ENCODE measurements at regions not wholly inside any gene's neighbourhood (a gene's known extent, or its start where the extent isn't known, plus 50 kb on each side); places are given as distances from the start of the nearest gene placed in this dataset.
"Not testable (repeated sequence)": the region's sequence is repeated elsewhere in the genome, so short reads cannot be mapped to it uniquely, and the experiment has no call there.

DNA sequence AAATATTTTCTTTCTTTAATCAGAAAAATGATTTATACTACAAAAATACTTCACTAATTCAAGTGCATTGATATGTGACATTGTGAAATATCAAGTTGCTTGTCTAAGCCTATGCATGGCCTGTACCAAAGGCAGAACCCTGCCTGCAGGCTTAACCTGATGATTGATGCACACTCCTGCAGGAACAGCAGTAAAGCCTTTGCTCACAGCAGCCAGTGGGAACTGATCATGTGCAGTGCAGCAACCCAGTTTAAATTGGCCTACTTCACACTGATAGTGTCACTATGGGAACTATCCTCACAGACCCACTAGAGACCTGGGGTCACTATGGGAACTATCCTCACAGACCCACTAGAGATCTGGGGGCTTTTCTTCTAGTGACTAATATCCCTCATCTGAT lies 603.8 kb downstream of the RAPGEF2 start:
- no peak for DNase-seq
- H3K36me3 ChIP-seq (ENCODE audit: insufficient read depth in 1 of 2, low read depth in 1 of 2) = no peaks in the 10 kb centered on the region
- no peaks in the 10 kb centered on the region for H3K9me3 ChIP-seq
- no peaks in the 10 kb centered on the region for H3K27me3 ChIP-seq (ENCODE audit: insufficient read depth in 3 of 3, low read length in 2 of 3)
- no peaks in the 10 kb centered on the region for H3K4me1 ChIP-seq
- ATAC-seq = no peak
- no peak overlapping the region for H3K4me3 ChIP-seq
- TF ChIP-seq, protein P1, sequence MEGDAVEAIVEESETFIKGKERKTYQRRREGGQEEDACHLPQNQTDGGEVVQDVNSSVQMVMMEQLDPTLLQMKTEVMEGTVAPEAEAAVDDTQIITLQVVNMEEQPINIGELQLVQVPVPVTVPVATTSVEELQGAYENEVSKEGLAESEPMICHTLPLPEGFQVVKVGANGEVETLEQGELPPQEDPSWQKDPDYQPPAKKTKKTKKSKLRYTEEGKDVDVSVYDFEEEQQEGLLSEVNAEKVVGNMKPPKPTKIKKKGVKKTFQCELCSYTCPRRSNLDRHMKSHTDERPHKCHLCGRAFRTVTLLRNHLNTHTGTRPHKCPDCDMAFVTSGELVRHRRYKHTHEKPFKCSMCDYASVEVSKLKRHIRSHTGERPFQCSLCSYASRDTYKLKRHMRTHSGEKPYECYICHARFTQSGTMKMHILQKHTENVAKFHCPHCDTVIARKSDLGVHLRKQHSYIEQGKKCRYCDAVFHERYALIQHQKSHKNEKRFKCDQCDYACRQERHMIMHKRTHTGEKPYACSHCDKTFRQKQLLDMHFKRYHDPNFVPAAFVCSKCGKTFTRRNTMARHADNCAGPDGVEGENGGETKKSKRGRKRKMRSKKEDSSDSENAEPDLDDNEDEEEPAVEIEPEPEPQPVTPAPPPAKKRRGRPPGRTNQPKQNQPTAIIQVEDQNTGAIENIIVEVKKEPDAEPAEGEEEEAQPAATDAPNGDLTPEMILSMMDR (IDR thresholded peaks at IDR 0.05) = no peak
- intact Hi-C loops (cut with DNase I) = no loop called here
- no peak overlapping the region for H3K27ac ChIP-seq

DNA sequence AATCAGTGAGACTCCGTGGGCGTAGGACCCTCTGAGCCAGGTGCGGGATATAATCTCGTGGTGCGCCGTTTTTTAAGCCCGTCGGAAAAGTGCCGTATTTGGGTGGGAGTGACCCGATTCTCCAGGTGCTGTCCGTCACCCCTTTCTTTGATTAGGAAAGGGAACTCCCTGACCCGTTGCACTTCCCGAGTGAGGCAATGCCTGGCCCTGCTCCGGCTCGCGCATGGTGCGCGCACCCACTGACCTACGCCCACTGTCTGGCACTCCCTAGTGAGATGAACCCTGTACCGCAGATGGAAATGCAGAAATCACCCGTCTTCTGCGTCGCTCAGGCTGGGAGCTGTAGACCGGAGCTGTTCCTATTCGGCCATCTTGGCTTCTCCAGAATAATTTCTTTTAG lies 612.3 kb downstream of the RAPGEF2 start:
- 90 to 93% (median 92%) methylated on average over 24 to 25 of the region's 25 CpGs for WGBS, 3 donors
- intact Hi-C loops (cut with DNase I); H3K27ac ChIP-seq; H3K4me1 ChIP-seq; H3K36me3 ChIP-seq (ENCODE audit: insufficient read depth in 1 of 2, low read depth in 1 of 2); H3K27me3 ChIP-seq (ENCODE audit: insufficient read depth in 3 of 3, low read length in 2 of 3); ATAC-seq; H3K9me3 ChIP-seq; H3K4me3 ChIP-seq; DNase-seq: not testable (repeated sequence)

DNA sequence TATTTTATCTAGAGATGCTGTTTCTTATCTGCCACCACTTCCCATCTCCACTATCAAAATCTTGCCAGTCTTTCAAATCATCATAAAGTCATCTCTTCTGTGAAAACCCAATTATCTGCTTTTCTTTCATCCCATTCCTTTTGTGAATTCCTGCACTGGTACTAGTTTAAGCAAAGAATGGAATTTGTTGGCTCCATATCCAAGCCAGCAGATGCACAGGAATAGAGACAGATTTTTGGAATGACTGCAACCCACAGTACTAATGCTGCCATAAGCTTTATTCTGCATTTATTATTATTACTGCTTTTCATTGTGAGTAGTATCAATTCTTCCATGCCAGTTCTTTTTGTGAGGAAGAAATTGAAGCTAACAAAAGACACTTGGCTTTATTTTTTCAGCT lies 616.7 kb downstream of the RAPGEF2 start:
- no peaks in the 10 kb centered on the region for H3K36me3 ChIP-seq (ENCODE audit: insufficient read depth in 1 of 2, low read depth in 1 of 2)
- no peaks in the 10 kb centered on the region for H3K27me3 ChIP-seq (ENCODE audit: insufficient read depth in 3 of 3, low read length in 2 of 3)
- DNase-seq = no peak
- no peaks in the 10 kb centered on the region for H3K4me1 ChIP-seq
- no peaks in the 10 kb centered on the region for H3K9me3 ChIP-seq
- intact Hi-C loops (cut with DNase I) = no loop called here
- ATAC-seq = no peak
- TF ChIP-seq, protein P1 (IDR thresholded peaks at IDR 0.05) = no peak
- no peak overlapping the region for H3K27ac ChIP-seq
- H3K4me3 ChIP-seq = no peak overlapping the region

DNA sequence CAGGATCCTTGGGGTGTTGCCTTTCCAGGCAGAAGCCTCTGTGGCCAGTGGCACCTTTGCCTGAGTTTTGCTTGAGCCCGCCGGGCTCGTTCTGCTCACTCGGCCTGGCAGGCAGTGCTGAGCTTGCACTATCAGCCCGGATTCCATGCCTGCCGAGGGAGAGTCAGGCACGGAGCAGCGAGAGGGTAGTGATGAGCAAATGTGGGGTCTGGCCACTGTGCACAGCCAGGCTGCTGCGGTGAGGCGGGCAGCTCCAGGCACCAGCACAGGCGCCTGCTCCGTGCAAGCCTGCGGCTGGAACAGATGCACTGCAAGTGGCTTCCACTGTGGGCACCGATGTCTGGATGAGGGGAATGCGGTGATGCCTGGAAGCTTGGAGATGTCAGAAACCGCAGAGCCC lies 619.2 kb downstream of the RAPGEF2 start:
- intact Hi-C loops (cut with DNase I) = no loop called here
- no peaks in the 10 kb centered on the region for H3K27me3 ChIP-seq (ENCODE audit: insufficient read depth in 3 of 3, low read length in 2 of 3)
- H3K36me3 ChIP-seq (ENCODE audit: insufficient read depth in 1 of 2, low read depth in 1 of 2) = no peaks in the 10 kb centered on the region
- DNase-seq (peak in 1 of 2 donors; percentile 38), ATAC-seq (no peak)
- 83 to 88% (median 86%) methylated on average over 15 to 16 of the region's 16 CpGs for WGBS, 3 donors
- no peak overlapping the region for H3K4me3 ChIP-seq
- no peaks in the 10 kb centered on the region for H3K4me1 ChIP-seq
- TF ChIP-seq, protein P1 (IDR thresholded peaks at IDR 0.05) = no peak
- no peaks in the 10 kb centered on the region for H3K9me3 ChIP-seq
- H3K27ac ChIP-seq = no peak overlapping the region

DNA sequence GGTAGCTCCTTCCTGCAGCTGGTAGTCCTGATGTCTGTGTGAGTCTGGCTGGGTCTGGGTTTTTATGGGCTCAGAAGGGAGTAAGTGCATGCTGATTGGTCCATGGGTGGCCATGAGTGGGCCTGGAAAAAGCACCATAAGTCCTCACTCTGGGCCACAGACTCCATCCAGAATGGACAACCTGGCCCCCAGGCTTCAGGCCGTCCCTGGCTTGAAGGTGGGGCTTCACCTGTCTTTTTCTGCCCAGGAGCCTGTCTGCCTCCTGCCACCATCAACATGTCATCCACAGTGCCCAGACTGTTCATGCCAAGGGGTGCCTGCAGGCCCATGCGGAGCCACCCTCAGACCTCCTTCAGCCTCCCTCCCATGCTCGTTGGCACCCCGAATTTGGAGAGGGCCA lies 620.0 kb downstream of the RAPGEF2 start:
- ATAC-seq (no peak), DNase-seq (no peak)
- 63 to 79% (median 65%) methylated on average over 3 to 4 of the region's 4 CpGs for WGBS, 3 donors
- intact Hi-C loops (cut with DNase I) = no loop called here
- H3K4me3 ChIP-seq = no peak overlapping the region
- TF ChIP-seq, protein P1 (IDR thresholded peaks at IDR 0.05) = no peak
- no peak overlapping the region for H3K27ac ChIP-seq
- H3K36me3 ChIP-seq (ENCODE audit: insufficient read depth in 1 of 2, low read depth in 1 of 2) = no peaks in the 10 kb centered on the region
- H3K4me1 ChIP-seq = no peaks in the 10 kb centered on the region
- H3K9me3 ChIP-seq = no peaks in the 10 kb centered on the region
- no peaks in the 10 kb centered on the region for H3K27me3 ChIP-seq (ENCODE audit: insufficient read depth in 3 of 3, low read length in 2 of 3)
